CD14-positive monocyte (primary cell): ENCODE measurements at regions not wholly inside any gene's neighbourhood (a gene's known extent, or its start where the extent isn't known, plus 50 kb on each side); places are given as distances from the start of the nearest gene placed in this dataset.

Experiments
- DNase-seq, 3 donors: peaks; one replicate each; pipeline ENCODE4 v3.0.0-alpha.2; 2011 to 2022
- H2AFZ ChIP-seq: 2 replicates; pipeline ENCODE4 v1.6.0; 2012; ENCODE audit warnings: mild to moderate bottlenecking, low read depth, low read length, inconsistent platforms; ENCODE audit not compliant: insufficient read depth, poor library complexity, severe bottlenecking
- H3K27ac ChIP-seq, 2 donors: 1 replicate in 1 of 2; 2 replicates in 1 of 2; pipeline ENCODE4 v1.5.1; 2012 to 2013; ENCODE audit warnings: low read length in 2 of 2, control low read depth in 1 of 2, inconsistent platforms in 1 of 2, low read depth in 1 of 2, mild to moderate bottlenecking in 1 of 2
- H3K27me3 ChIP-seq, 2 donors: one replicate each; pipeline versions ENCODE4 v1.6.0 to v1.6.1; 2011 to 2013; ENCODE audit warnings: low read length in 2 of 2; ENCODE audit not compliant: control insufficient read depth in 2 of 2, insufficient read depth in 2 of 2
- H3K36me3 ChIP-seq, 2 donors: replicated peaks in 1 of 2; 1 replicate in 1 of 2; 2 replicates in 1 of 2; pipeline versions ENCODE4 v1.5.1 to v1.6.1; 2012 to 2013; ENCODE audit warnings: low read length in 2 of 2, control low read depth in 1 of 2, inconsistent platforms in 1 of 2, mild to moderate bottlenecking in 1 of 2; ENCODE audit not compliant: insufficient read depth in 2 of 2, control insufficient read depth in 1 of 2
- H3K4me1 ChIP-seq, 2 donors: 1 replicate in 1 of 2; 2 replicates in 1 of 2; pipeline versions ENCODE4 v1.5.1 to v1.6.1; 2012 to 2013; ENCODE audit warnings: low read length in 2 of 2, control low read depth in 1 of 2, inconsistent platforms in 1 of 2, mild to moderate bottlenecking in 1 of 2, moderate library complexity in 1 of 2; ENCODE audit not compliant: insufficient read depth in 2 of 2, control insufficient read depth in 1 of 2
- H3K4me2 ChIP-seq: replicated peaks from 2 replicates; pipeline ENCODE3; 2012; ENCODE audit warnings: low read length, moderate library complexity, mild to moderate bottlenecking; ENCODE audit not compliant: poor library complexity, severe bottlenecking; ENCODE audit errors: extremely low read depth
- H3K4me3 ChIP-seq, 3 experiments: fragments of 200-600 bp in 1 of 3; sonication (generic) in 1 of 3; replicated peaks in 1 of 3; 1 replicate in 2 of 3; 2 replicates in 1 of 3; pipeline ENCODE4 v1.5.1; 2011 to 2013; ENCODE audit warnings: low read length in 3 of 3, mild to moderate bottlenecking in 3 of 3, control low read depth in 2 of 3, low read depth in 2 of 3, inconsistent platforms in 1 of 3, moderate library complexity in 1 of 3
- H3K79me2 ChIP-seq: 2 replicates; pipeline ENCODE4 v1.6.0; 2012; ENCODE audit warnings: mild to moderate bottlenecking, control low read depth, inconsistent platforms, low read length, moderate library complexity; ENCODE audit not compliant: insufficient read depth
- H3K9ac ChIP-seq: 2 replicates; pipeline ENCODE4 v1.6.0; 2017; ENCODE audit warnings: low read length, mild to moderate bottlenecking; ENCODE audit not compliant: insufficient read depth, poor library complexity, severe bottlenecking
- H3K9me3 ChIP-seq, 2 donors: replicated peaks in 1 of 2; 1 replicate in 1 of 2; 2 replicates in 1 of 2; pipeline versions ENCODE4 v1.5.1 to v1.6.1; 2012 to 2013; ENCODE audit warnings: low read length in 2 of 2, control low read depth in 1 of 2; ENCODE audit not compliant: control insufficient read depth in 1 of 2, insufficient read depth in 1 of 2
- H4K20me1 ChIP-seq: 2 replicates; pipeline ENCODE4 v1.6.0; 2012; ENCODE audit warnings: mild to moderate bottlenecking, low read length, control low read depth, moderate library complexity; ENCODE audit not compliant: insufficient read depth
- H3K27ac Mint-ChIP-seq, 7 donors: one replicate each; pipeline ENCODE4 v1.8.0; 2020; ENCODE audit warnings: mild to moderate bottlenecking in 7 of 7, mixed read lengths in 7 of 7, moderate library complexity in 6 of 7, inconsistent platforms in 2 of 7
- H3K27me3 Mint-ChIP-seq, 3 donors: one replicate each; pipeline ENCODE4 v1.8.0; 2021 to 2022; ENCODE audit warnings: low read depth in 3 of 3, mild to moderate bottlenecking in 3 of 3, mixed read lengths in 3 of 3, moderate library complexity in 3 of 3, inconsistent platforms in 1 of 3
- H3K36me3 Mint-ChIP-seq, 2 donors: one replicate each; pipeline ENCODE4 v1.8.0; 2020; ENCODE audit warnings: mixed read lengths in 2 of 2, inconsistent platforms in 1 of 2, mild to moderate bottlenecking in 1 of 2
- H3K4me1 Mint-ChIP-seq: one replicate; pipeline ENCODE4 v1.8.0; 2020; ENCODE audit warnings: mild to moderate bottlenecking, mixed read lengths
- H3K4me3 Mint-ChIP-seq, 2 donors: one replicate each; pipeline ENCODE4 v1.8.0; 2020; ENCODE audit warnings: mild to moderate bottlenecking in 2 of 2, mixed read lengths in 2 of 2, moderate library complexity in 1 of 2
- H3K9me3 Mint-ChIP-seq, 7 donors: one replicate each; pipeline ENCODE4 v1.8.0; 2020 to 2022; ENCODE audit warnings: mixed read lengths in 7 of 7, mild to moderate bottlenecking in 6 of 7, moderate library complexity in 6 of 7, inconsistent platforms in 2 of 7
- CTCF ChIP-seq: fragments of 200-600 bp; IDR thresholded peaks from one replicate; pipeline ENCODE4 v1.8.0; 2022; ENCODE audit warnings: antibody characterized with exemption, mild to moderate bottlenecking
- WGBS: methylation state at CpG from one replicate; pipeline ENCODE4 v1.1.5; 2013; ENCODE audit warnings: missing lambda C conversion rate; ENCODE audit not compliant: insufficient coverage; 5-methylcytosine and 5-hydroxymethylcytosine counted together
- intact Hi-C, 2 donors: fragments of 100-400 bp; cut with micrococcal nuclease; formaldehyde crosslinking; loops; one replicate each; pipeline versions ENCODE4 v1.15.0 to v1.15.1; 2023

- Histone ChIP-seq H3K36me3 (no peaks in the 10 kb centered on the region), H3K4me3 (no peak overlapping the region), H3K4me2 (no peak overlapping the region), H4K20me1 (no peaks in the 10 kb centered on the region), H3K9ac (no peak overlapping the region), H3K4me1 (no peaks in the 10 kb centered on the region), H3K27me3 (no peaks in the 10 kb centered on the region), H3K9me3 (no peaks in the 10 kb centered on the region), H3K27ac (no peak overlapping the region), H2AFZ (no peak overlapping the region), H3K79me2 (no peaks in the 10 kb centered on the region)
- DNase-seq: no peak
- intact Hi-C loops: no loop called here
- Mint-ChIP-seq H3K9me3 (no peaks in the 10 kb centered on the region), H3K4me1 (no peaks in the 10 kb centered on the region), H3K36me3 (no peaks in the 10 kb centered on the region), H3K27me3 (peaks cover 0 to 1% (median 0%) of the 10 kb centered on the region in 3 donors), H3K27ac (no peak overlapping the region), H3K4me3 (no peak overlapping the region)
- no CpG with 5 or more reads among the region's 2 CpGs for WGBS
- TF ChIP-seq CTCF: no peak
Measured at GRCh38 chr10:64419461-64419860, 898.3 kb downstream of the REEP3 start.

- no peak for DNase-seq
- Histone ChIP-seq H3K9me3 (no peaks in the 10 kb centered on the region), H3K4me1 (no peaks in the 10 kb centered on the region), H3K4me2 (no peak overlapping the region), H3K27me3 (no peaks in the 10 kb centered on the region), H2AFZ (no peak overlapping the region), H3K36me3 (no peaks in the 10 kb centered on the region), H3K4me3 (no peak overlapping the region), H3K27ac (no peak overlapping the region), H3K79me2 (no peaks in the 10 kb centered on the region), H3K9ac (no peak overlapping the region), H4K20me1 (no peaks in the 10 kb centered on the region)
- intact Hi-C loops: no loop called here
- Mint-ChIP-seq H3K9me3 (no peaks in the 10 kb centered on the region), H3K4me1 (no peaks in the 10 kb centered on the region), H3K36me3 (no peaks in the 10 kb centered on the region), H3K27me3 (peaks cover 0 to 2% (median 1%) of the 10 kb centered on the region in 3 donors), H3K27ac (no peak overlapping the region), H3K4me3 (no peak overlapping the region)
- TF ChIP-seq CTCF: no peak
- whole genome bisulfite sequencing: no CpG with 5 or more reads among the region's 3 CpGs
Measured at GRCh38 chr10:64426745-64427144, 905.5 kb downstream of the REEP3 start.
